ENCODE measurements at regions not wholly inside any gene's neighbourhood (a gene's known extent, or its start where the extent isn't known, plus 50 kb on each side); places are given as distances from the start of the nearest gene placed in this dataset.

GRCh38 chr11:129631201-129631600, 184.4 kb upstream of the TMEM45B start:
- Histone ChIP-seq H3K9me3 (ENCODE audit: control insufficient read depth in 1 of 2, insufficient read depth in 1 of 2, low read depth in 1 of 2, low read length in 2 of 2) (0 out of 4 replicates have a peak, but pooled peaks cover 0 to 5% of the 10 kb centered on the region in 2 experiments), H4K20me1 (ENCODE audit: insufficient read depth) (no peaks in the 10 kb centered on the region), H3K79me2 (ENCODE audit: insufficient read depth, low read length) (no peaks in the 10 kb centered on the region), H3K9me2 (ENCODE audit: insufficient read depth) (no peaks in the 10 kb centered on the region), H2AFZ (ENCODE audit: low read depth, low read length, poor library complexity, severe bottlenecking) (no peak overlapping the region), H3K36me3 (ENCODE audit: control insufficient read depth in 1 of 2, insufficient read depth in 2 of 2, low read length in 2 of 2) (no peaks in the 10 kb centered on the region), H3K4me3 (replicated peaks in 1 of 2; ENCODE audit: low read depth in 1 of 2, low read length in 2 of 2) (no peak overlapping the region), H3K9ac (ENCODE audit: low read length) (no peak overlapping the region), H3K27ac (ENCODE audit: low read depth, low read length) (no peak overlapping the region), H3K27me3 (ENCODE audit: insufficient read depth, low read length) (no peaks in the 10 kb centered on the region), H3K4me2 (ENCODE audit: low read length) (no peak overlapping the region), H3K4me1 (ENCODE audit: control insufficient read depth in 1 of 2, insufficient read depth in 2 of 2, low read length in 2 of 2) (no peaks in the 10 kb centered on the region)
- POLR2A ChIA-PET, result no interaction called here
- BruUV-seq (replicated peaks), result no TSS peak
- TF ChIP-seq ZFX (IDR thresholded peaks at IDR 0.05) (no peak), MAX (IDR thresholded peaks at IDR 0.05) (no peak), CEBPB (IDR thresholded peaks at IDR 0.05; ENCODE audit: low read depth) (no peak), ELF1 (IDR thresholded peaks at IDR 0.05; ENCODE audit: borderline replicate concordance, low read depth) (no peak), REST (IDR thresholded peaks at IDR 0.05; ENCODE audit: low read depth) (no peak), ZNF274 (IDR thresholded peaks at IDR 0.05; ENCODE audit: low read depth, low read length) (no peak), SP1 (IDR thresholded peaks at IDR 0.05; ENCODE audit: low read depth) (no peak), POLR2AphosphoS5 (IDR thresholded peaks at IDR 0.05; ENCODE audit: low read depth, low read length) (no peak), SIN3A (IDR thresholded peaks at IDR 0.05; ENCODE audit: low read depth) (no peak), CTCF (IDR thresholded peaks at IDR 0.05 in 2 of 3, conservative IDR thresholded peaks at IDR 0.05 in 1 of 3; ENCODE audit: borderline replicate concordance in 1 of 3, insufficient read depth in 1 of 3, low read depth in 2 of 3, low read length in 2 of 3) (no peak), EZH2phosphoT487 (IDR thresholded peaks at IDR 0.05; ENCODE audit: borderline replicate concordance) (no peak), EZH2 (IDR thresholded peaks at IDR 0.05) (no peak), POLR2A (IDR thresholded peaks at IDR 0.05; ENCODE audit: borderline replicate concordance, extremely low read depth, insufficient read depth, insufficient read length) (no peak), JUND (IDR thresholded peaks at IDR 0.05) (no peak), EGR1 (IDR thresholded peaks at IDR 0.05; ENCODE audit: low read depth) (no peak), CBX3 (IDR thresholded peaks at IDR 0.05; ENCODE audit: low read depth) (no peak), YY1 (IDR thresholded peaks at IDR 0.05; ENCODE audit: extremely low read depth, insufficient replicate concordance, low read depth, low read length) (no peak), RAD21 (IDR thresholded peaks at IDR 0.05; ENCODE audit: low read depth) (no peak)
- ATAC-seq (no peak), DNase-seq (ENCODE audit: low read depth, low spot score) (no peak)
- intact Hi-C loops (cut with micrococcal nuclease), result no loop called here
- RAD21 ChIA-PET (ENCODE audit: low non-redundant PET in 1 of 2, low total read pairs in 2 of 2, uncharacterized antibody in 2 of 2, unreplicated experiment in 2 of 2), result no interaction called here
- CTCF ChIA-PET, result no interaction called here

Measured in HCT116 (cell line).